Right atrium auricular region (tissue), 2 donors: ENCODE measurements at regions not wholly inside any gene's neighbourhood (a gene's known extent, or its start where the extent isn't known, plus 50 kb on each side); places are given as distances from the start of the nearest gene placed in this dataset.

ENCODE experiments used
- DNase-seq: peaks from one replicate; pipeline ENCODE4 v3.0.0-alpha.2; 2019; ENCODE audit warnings: low spot score
- H3K27ac ChIP-seq, 2 donors: fragments of 200-600 bp; sonication (generic); 1 replicate in 1 of 2; 2 replicates in 1 of 2; pipeline ENCODE4 v1.5.1; 2016 to 2019
- H3K27me3 ChIP-seq, 2 donors: fragments of 200-600 bp; sonication (generic); one replicate each; pipeline versions ENCODE4 v1.5.1 to v1.6.0; 2017 to 2019
- H3K36me3 ChIP-seq: fragments of 200-600 bp; sonication (generic); one replicate; pipeline ENCODE4 v1.5.1; 2016
- H3K4me1 ChIP-seq, 2 donors: fragments of 200-600 bp; sonication (generic); one replicate each; pipeline versions ENCODE4 v1.5.1 to v1.6.0; 2017 to 2019
- H3K4me3 ChIP-seq, 2 donors: fragments of 200-600 bp; sonication (generic); 1 replicate in 1 of 2; 2 replicates in 1 of 2; pipeline ENCODE4 v1.5.1; 2017 to 2019; ENCODE audit warnings: mild to moderate bottlenecking in 1 of 2, moderate library complexity in 1 of 2
- H3K9me3 ChIP-seq, 2 donors: fragments of 200-600 bp; sonication (generic); one replicate each; pipeline ENCODE4 v1.5.1; 2019
- CTCF ChIP-seq, 2 donors: fragments of 200-600 bp; sonication (generic); IDR thresholded peaks; one replicate each; pipeline ENCODE4 v1.5.1; 2019; ENCODE audit warnings: antibody characterized with exemption in 2 of 2

GRCh38 chr2:204078003-204078698, 141.6 kb downstream of the ICOS start:
- H3K4me1 ChIP-seq = no peaks in the 10 kb centered on the region
- no peaks in the 10 kb centered on the region for H3K9me3 ChIP-seq
- no peaks in the 10 kb centered on the region for H3K36me3 ChIP-seq
- no peak overlapping the region for H3K4me3 ChIP-seq
- no peak for DNase-seq
- no peak for TF ChIP-seq CTCF (IDR thresholded peaks at IDR 0.05)
- H3K27ac ChIP-seq = no peak overlapping the region
- H3K27me3 ChIP-seq = no peaks in the 10 kb centered on the region

GRCh38 chr2:204081487-204082425, 145.2 kb downstream of the ICOS start:
- no peak overlapping the region for H3K27ac ChIP-seq
- TF ChIP-seq CTCF (IDR thresholded peaks at IDR 0.05) = no peak
- H3K9me3 ChIP-seq = no peaks in the 10 kb centered on the region
- H3K4me1 ChIP-seq = no peaks in the 10 kb centered on the region
- H3K27me3 ChIP-seq = no peaks in the 10 kb centered on the region
- no peaks in the 10 kb centered on the region for H3K36me3 ChIP-seq
- no peak overlapping the region for H3K4me3 ChIP-seq
- no peak for DNase-seq

- no peak for DNase-seq
- no peak for TF ChIP-seq CTCF (IDR thresholded peaks at IDR 0.05)
- no peak overlapping the region for H3K27ac ChIP-seq
- H3K9me3 ChIP-seq = no peaks in the 10 kb centered on the region
- H3K4me3 ChIP-seq = no peak overlapping the region
- no peaks in the 10 kb centered on the region for H3K27me3 ChIP-seq
- H3K36me3 ChIP-seq = no peaks in the 10 kb centered on the region
- H3K4me1 ChIP-seq = no peaks in the 10 kb centered on the region
Measured at GRCh38 chr2:204086167-204086566, 149.6 kb downstream of the ICOS start.

- no peak for TF ChIP-seq CTCF (IDR thresholded peaks at IDR 0.05)
- DNase-seq = no peak
- Histone ChIP-seq H3K36me3 (no peaks in the 10 kb centered on the region), H3K9me3 (peaks cover 0 to 20% of the 10 kb centered on the region in 2 donors), H3K27ac (no peak overlapping the region), H3K4me1 (no peaks in the 10 kb centered on the region), H3K27me3 (no peaks in the 10 kb centered on the region), H3K4me3 (no peak overlapping the region)
Measured at GRCh38 chr2:204089105-204089504, 152.5 kb downstream of the ICOS start.

GRCh38 chr2:204089574-204089973, 153.0 kb downstream of the ICOS start:
- no peak for DNase-seq
- peaks cover 0 to 20% of the 10 kb centered on the region in 2 donors for H3K9me3 ChIP-seq
- H3K27me3 ChIP-seq = no peaks in the 10 kb centered on the region
- no peak overlapping the region for H3K27ac ChIP-seq
- H3K36me3 ChIP-seq = no peaks in the 10 kb centered on the region
- no peak overlapping the region for H3K4me3 ChIP-seq
- no peaks in the 10 kb centered on the region for H3K4me1 ChIP-seq
- TF ChIP-seq CTCF (IDR thresholded peaks at IDR 0.05) = no peak
